GM23338 (cell line): ENCODE measurements at regions not wholly inside any gene's neighbourhood (a gene's known extent, or its start where the extent isn't known, plus 50 kb on each side); places are given as distances from the start of the nearest gene placed in this dataset.

Experiments used
- ATAC-seq: fragments of 200-7000 bp; cut with Tn5 transposase; 3 replicates; pipeline ENCODE4 v1.9.1; 2020
- DNase-seq: peaks from one replicate; pipeline ENCODE4 v3.0.0-alpha.2; 2015; ENCODE audit warnings: low spot score
- H2AFZ ChIP-seq: fragments of 200-600 bp; sonication (generic); 2 replicates; pipeline ENCODE4 v1.8.0; 2016; ENCODE audit warnings: antibody characterized with exemption, mild to moderate bottlenecking, moderate library complexity
- H3F3A ChIP-seq: fragments of 200-600 bp; sonication (generic); replicated peaks from 2 replicates; pipeline ENCODE4 v1.8.0; 2017; ENCODE audit warnings: antibody characterized with exemption, mixed run types, low read depth
- H3K27ac ChIP-seq: fragments of 200-600 bp; sonication (generic); 2 replicates; pipeline ENCODE4 v1.6.1; 2016; ENCODE audit warnings: low read depth
- H3K27me3 ChIP-seq: fragments of 200-600 bp; sonication (generic); 2 replicates; pipeline ENCODE4 v1.8.0; 2016; ENCODE audit warnings: mild to moderate bottlenecking, mixed run types, moderate library complexity; ENCODE audit not compliant: insufficient read depth
- H3K36me3 ChIP-seq: fragments of 200-600 bp; sonication (generic); 2 replicates; pipeline ENCODE4 v1.8.0; 2016; ENCODE audit warnings: mild to moderate bottlenecking; ENCODE audit not compliant: insufficient read depth
- H3K4me1 ChIP-seq: fragments of 200-600 bp; sonication (generic); 2 replicates; pipeline ENCODE4 v1.8.0; 2016; ENCODE audit warnings: mild to moderate bottlenecking, moderate library complexity; ENCODE audit not compliant: insufficient read depth
- H3K4me2 ChIP-seq: fragments of 200-600 bp; sonication (generic); 2 replicates; pipeline ENCODE4 v1.7.1; 2017; ENCODE audit warnings: mixed run types
- H3K4me3 ChIP-seq: fragments of 200-600 bp; sonication (generic); 2 replicates; pipeline ENCODE4 v1.6.1; 2016; ENCODE audit warnings: mixed run types
- H3K79me2 ChIP-seq: fragments of 200-600 bp; sonication (generic); replicated peaks from 2 replicates; pipeline ENCODE4 v1.8.0; 2017; ENCODE audit warnings: mild to moderate bottlenecking; ENCODE audit not compliant: insufficient read depth
- H3K9me2 ChIP-seq: fragments of 200-600 bp; sonication (generic); 2 replicates; pipeline ENCODE4 v1.8.0; 2017; ENCODE audit not compliant: insufficient read depth
- H4K20me1 ChIP-seq: fragments of 200-600 bp; sonication (generic); replicated peaks from 2 replicates; pipeline ENCODE4 v1.8.0; 2017; ENCODE audit warnings: mild to moderate bottlenecking; ENCODE audit not compliant: insufficient read depth
- H3K27ac Mint-ChIP-seq: 2 replicates; pipeline ENCODE4 v1.8.0; 2020; ENCODE audit warnings: inconsistent platforms, mild to moderate bottlenecking, moderate library complexity, mixed read lengths
- H3K27me3 Mint-ChIP-seq: 3 replicates; pipeline ENCODE4 v1.8.0; 2022; ENCODE audit warnings: low read depth, mild to moderate bottlenecking, moderate library complexity, mixed read lengths, inconsistent platforms; ENCODE audit not compliant: insufficient read depth, poor library complexity
- H3K36me3 Mint-ChIP-seq: 3 replicates; pipeline ENCODE4 v1.8.0; 2021; ENCODE audit warnings: low read depth, mild to moderate bottlenecking, inconsistent platforms, moderate library complexity, mixed read lengths
- H3K4me1 Mint-ChIP-seq: 3 replicates; pipeline ENCODE4 v1.8.0; 2020; ENCODE audit warnings: mild to moderate bottlenecking, inconsistent platforms, mixed read lengths
- H3K4me3 Mint-ChIP-seq: 3 replicates; pipeline ENCODE4 v1.8.0; 2021; ENCODE audit warnings: moderate library complexity, mild to moderate bottlenecking, inconsistent platforms, mixed read lengths
- H3K9me3 Mint-ChIP-seq: 3 replicates; pipeline ENCODE4 v1.8.0; 2020; ENCODE audit warnings: moderate library complexity, mild to moderate bottlenecking, inconsistent platforms, mixed read lengths
- CREB1 ChIP-seq: fragments of 250-450 bp; sonication (Bioruptor Pico); IDR thresholded peaks from 2 replicates; pipeline ENCODE4 v1.5.0; 2020; ENCODE audit warnings: low read depth, mild to moderate bottlenecking, moderate library complexity
- CTCF ChIP-seq, 2 experiments: fragments of 200-600 bp in 1 of 2; sonication (generic) in 1 of 2; conservative IDR thresholded peaks; 2 replicates each; pipeline versions ENCODE4 v1.5.1 to v1.6.1; 2016 to 2017; ENCODE audit warnings: antibody characterized with exemption in 2 of 2, low read depth in 2 of 2, mild to moderate bottlenecking in 2 of 2, moderate library complexity in 1 of 2
- ETS1 ChIP-seq: IDR thresholded peaks from 2 replicates; pipeline ENCODE4 v1.6.1; 2016; ENCODE audit warnings: antibody characterized with exemption
- EZH2 ChIP-seq: fragments of 200-600 bp; sonication (generic); IDR thresholded peaks from one replicate; pipeline ENCODE4 v1.8.0; 2017; ENCODE audit warnings: antibody characterized with exemption, mild to moderate bottlenecking, low read depth; ENCODE audit not compliant: unreplicated experiment
- EZH2phosphoT487 ChIP-seq: fragments of 200-600 bp; sonication (generic); IDR thresholded peaks from one replicate; pipeline ENCODE4 v1.8.1; 2018; ENCODE audit warnings: antibody characterized with exemption; ENCODE audit not compliant: unreplicated experiment
- JUNB ChIP-seq: IDR thresholded peaks from one replicate; pipeline ENCODE4 v1.6.1; 2016; ENCODE audit warnings: antibody characterized with exemption; ENCODE audit not compliant: unreplicated experiment
- NANOG ChIP-seq: IDR thresholded peaks from 2 replicates; pipeline ENCODE4 v1.6.1; 2016; ENCODE audit warnings: antibody characterized with exemption, borderline replicate concordance
- POLR2AphosphoS5 ChIP-seq: IDR thresholded peaks from 2 replicates; pipeline ENCODE4 v1.6.1; 2016; ENCODE audit warnings: antibody characterized with exemption, low read depth
- REST ChIP-seq: IDR thresholded peaks from one replicate; pipeline ENCODE4 v1.6.1; 2018; ENCODE audit warnings: antibody characterized with exemption; ENCODE audit not compliant: unreplicated experiment
- STAT1 ChIP-seq: IDR thresholded peaks from one replicate; pipeline ENCODE4 v1.6.1; 2016; ENCODE audit warnings: antibody characterized with exemption; ENCODE audit not compliant: unreplicated experiment
- ZNF114 ChIP-seq: fragments of 250-450 bp; sonication (Bioruptor Pico); IDR thresholded peaks from 2 replicates; pipeline ENCODE4 v1.5.0; 2020; ENCODE audit warnings: mild to moderate bottlenecking, moderate library complexity
- ZNF331 ChIP-seq: fragments of 250-450 bp; sonication (Bioruptor Pico); IDR thresholded peaks from 2 replicates; pipeline ENCODE4 v1.5.0; 2020; ENCODE audit warnings: low read depth, mild to moderate bottlenecking, moderate library complexity
- ZNF462 ChIP-seq: fragments of 250-450 bp; sonication (Bioruptor Pico); IDR thresholded peaks from 2 replicates; pipeline ENCODE4 v1.5.0; 2020; ENCODE audit warnings: mild to moderate bottlenecking, moderate library complexity

- Histone ChIP-seq H3K4me3 (no peak overlapping the region), H3K36me3 (no peaks in the 10 kb centered on the region; the same call in 1 of the 2 replicates), H3K27me3 (no peaks in the 10 kb centered on the region), H3K4me1 (no peaks in the 10 kb centered on the region), H3F3A (no peaks in the 10 kb centered on the region), H3K9me2 (peaks cover 7% of the 10 kb centered on the region; the same call in 1 of the 2 replicates), H3K79me2 (no peaks in the 10 kb centered on the region), H4K20me1 (no peaks in the 10 kb centered on the region), H3K27ac (no peak overlapping the region), H2AFZ (no peak overlapping the region), H3K4me2 (no peak overlapping the region)
- H3K36me3 Mint-ChIP-seq: peaks cover 24% of the 10 kb centered on the region
- H3K4me3 Mint-ChIP-seq: no peak overlapping the region
- no peak for ATAC-seq
- no peak for DNase-seq
- no peaks in the 10 kb centered on the region for H3K27me3 Mint-ChIP-seq
- H3K9me3 Mint-ChIP-seq: peaks cover 31% of the 10 kb centered on the region
- H3K4me1 Mint-ChIP-seq: no peaks in the 10 kb centered on the region
- TF ChIP-seq NANOG (no peak), ZNF114 (CRISPR knock-in tag) (no peak), REST (no peak), CREB1 (no peak), ETS1 (no peak), CTCF (conservative IDR thresholded peaks at IDR 0.05; ENCODE audit: low read depth in 2 of 2) (no peak), ZNF331 (no peak), JUNB (no peak), EZH2phosphoT487 (no peak), POLR2AphosphoS5 (no peak), EZH2 (no peak), ZNF462 (CRISPR knock-in tag) (no peak), STAT1 (no peak)
- no peak overlapping the region for H3K27ac Mint-ChIP-seq
Observed at GRCh38 chr9:12230708-12231107, 462.5 kb upstream of the TYRP1 start.
